ENCODE measurements at regions not wholly inside any gene's neighbourhood (a gene's known extent, or its start where the extent isn't known, plus 50 kb on each side); places are given as distances from the start of the nearest gene placed in this dataset.

DNA sequence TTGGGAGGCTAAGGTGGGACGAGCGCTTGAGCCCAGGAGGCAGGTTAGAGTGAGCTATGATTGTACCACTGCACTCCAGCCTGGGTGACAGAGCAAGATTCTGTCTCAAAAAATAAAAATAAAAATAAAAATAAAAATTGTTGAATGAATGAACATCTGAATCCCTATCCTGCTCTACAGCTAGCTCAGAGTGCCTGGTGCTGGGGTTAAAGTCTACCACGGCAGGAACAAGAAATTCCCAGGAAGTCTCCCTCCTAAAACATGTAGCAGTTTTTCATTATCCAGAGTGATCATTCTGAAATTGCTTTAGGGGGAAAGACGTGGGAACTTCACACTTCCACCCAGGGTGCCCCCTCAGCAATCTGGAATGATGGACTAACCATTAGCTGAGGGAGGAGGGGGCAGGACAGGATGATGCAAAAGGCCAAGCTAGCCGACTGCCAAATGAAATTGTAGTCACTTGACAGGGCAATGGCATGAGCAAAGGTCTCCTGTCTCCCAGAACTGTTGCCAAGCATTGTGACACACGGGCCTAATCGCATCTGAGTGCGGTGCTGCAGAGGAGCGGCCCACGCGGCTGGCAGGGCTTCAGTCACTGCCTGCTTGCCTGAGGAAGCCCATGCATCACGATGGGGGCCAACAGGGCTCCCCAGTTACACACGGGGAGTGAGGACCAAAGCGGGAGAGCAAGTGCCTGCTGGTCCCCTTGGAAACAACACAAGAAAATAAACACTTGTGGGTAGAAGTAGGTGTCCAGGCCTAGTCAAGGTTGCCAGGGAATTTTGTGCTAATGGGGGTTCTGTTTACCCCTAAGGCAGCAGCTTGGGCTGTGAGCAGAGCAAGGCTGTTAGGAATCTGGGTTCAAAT lies 85.7 kb downstream of the NENF start:
- TF ChIP-seq, protein P1, sequence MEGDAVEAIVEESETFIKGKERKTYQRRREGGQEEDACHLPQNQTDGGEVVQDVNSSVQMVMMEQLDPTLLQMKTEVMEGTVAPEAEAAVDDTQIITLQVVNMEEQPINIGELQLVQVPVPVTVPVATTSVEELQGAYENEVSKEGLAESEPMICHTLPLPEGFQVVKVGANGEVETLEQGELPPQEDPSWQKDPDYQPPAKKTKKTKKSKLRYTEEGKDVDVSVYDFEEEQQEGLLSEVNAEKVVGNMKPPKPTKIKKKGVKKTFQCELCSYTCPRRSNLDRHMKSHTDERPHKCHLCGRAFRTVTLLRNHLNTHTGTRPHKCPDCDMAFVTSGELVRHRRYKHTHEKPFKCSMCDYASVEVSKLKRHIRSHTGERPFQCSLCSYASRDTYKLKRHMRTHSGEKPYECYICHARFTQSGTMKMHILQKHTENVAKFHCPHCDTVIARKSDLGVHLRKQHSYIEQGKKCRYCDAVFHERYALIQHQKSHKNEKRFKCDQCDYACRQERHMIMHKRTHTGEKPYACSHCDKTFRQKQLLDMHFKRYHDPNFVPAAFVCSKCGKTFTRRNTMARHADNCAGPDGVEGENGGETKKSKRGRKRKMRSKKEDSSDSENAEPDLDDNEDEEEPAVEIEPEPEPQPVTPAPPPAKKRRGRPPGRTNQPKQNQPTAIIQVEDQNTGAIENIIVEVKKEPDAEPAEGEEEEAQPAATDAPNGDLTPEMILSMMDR (conservative IDR thresholded peaks at IDR 0.05; ENCODE audit: low read length) = no peak
- TF ChIP-seq EZH2phosphoT487 (IDR thresholded peaks at IDR 0.05; ENCODE audit: borderline replicate concordance, low read depth, low read length) = no peak

All from OCI-LY7 (cell line).